Inferior parietal cortex (tissue), 1 donor: ENCODE measurements at regions not wholly inside any gene's neighbourhood (a gene's known extent, or its start where the extent isn't known, plus 50 kb on each side); places are given as distances from the start of the nearest gene placed in this dataset.

ENCODE experiments used
- DNase-seq: peaks from one replicate; pipeline ENCODE4 v3.0.0-alpha.2; 2016; ENCODE audit errors: extremely low spot score

- DNase-seq, result no peak
Measured at GRCh38 chr2:235168174-235168979, 216.6 kb downstream of the SH3BP4 start.

- no peak for DNase-seq
Measured at GRCh38 chr2:235170016-235170415, 218.2 kb downstream of the SH3BP4 start.

GRCh38 chr2:235170536-235171521 is 219.0 kb downstream of the SH3BP4 start:
- no peak for DNase-seq

- DNase-seq, result no peak
Measured at GRCh38 chr2:235171550-235172031, 219.8 kb downstream of the SH3BP4 start.

DNA sequence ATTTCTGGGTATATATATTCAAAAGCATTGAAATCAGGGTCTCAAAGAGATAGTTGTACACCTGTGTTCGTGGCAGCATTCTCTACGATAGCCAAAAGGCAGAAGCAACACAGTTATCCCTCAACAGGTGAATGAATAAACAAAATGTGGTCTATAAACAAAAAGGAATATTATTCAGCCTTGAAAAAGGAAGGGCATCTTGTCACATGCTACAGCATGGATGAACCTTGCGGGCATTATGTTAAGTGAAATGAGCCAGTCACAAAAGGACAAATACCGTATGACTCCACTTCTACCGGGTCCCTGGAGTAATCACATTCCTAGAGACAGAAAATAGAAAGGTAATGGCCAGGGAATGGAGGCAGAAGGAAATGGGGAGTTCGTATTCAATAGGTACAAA is 228.8 kb downstream of the SH3BP4 start:
- DNase-seq, result no peak

DNA sequence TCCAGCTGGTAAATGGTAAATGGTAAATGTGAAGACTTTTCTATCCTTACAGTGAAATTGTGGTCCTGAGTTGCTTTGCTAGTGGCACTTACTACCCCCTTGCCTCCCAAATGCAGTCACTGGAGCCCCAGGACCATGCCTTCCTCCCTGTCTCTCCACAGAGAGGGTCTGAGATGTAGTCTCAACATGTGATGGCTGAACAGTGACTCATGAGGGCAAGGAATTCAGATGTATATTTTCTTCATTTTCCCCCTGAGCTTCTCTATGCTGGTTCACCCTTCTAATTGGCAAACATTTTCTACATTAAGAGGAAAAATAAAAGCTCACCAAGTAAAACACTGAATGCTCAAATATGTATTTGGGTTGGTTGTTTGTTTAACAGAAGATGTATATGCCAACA is 232.0 kb downstream of the SH3BP4 start:
- DNase-seq, result no peak

DNA sequence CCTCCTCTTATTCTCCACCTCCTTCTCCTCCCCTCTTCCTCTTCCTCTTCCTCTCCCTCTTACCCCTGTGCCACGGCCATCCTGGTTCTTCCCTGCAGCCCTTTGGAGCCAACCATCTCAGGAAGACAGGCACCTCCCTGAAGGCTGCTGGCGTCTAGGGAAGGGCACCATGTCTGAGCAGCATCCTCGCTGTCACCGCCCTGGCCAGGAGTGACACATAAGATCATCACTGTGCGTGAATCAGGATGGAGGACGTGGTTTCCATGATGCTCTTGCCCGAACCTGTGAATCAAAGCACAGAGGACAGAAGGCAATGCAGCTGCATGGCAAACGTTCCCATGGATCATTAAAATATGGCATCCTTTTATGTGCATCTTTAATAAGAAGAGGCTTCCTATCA is 236.0 kb downstream of the SH3BP4 start:
- DNase-seq, result no peak

DNA sequence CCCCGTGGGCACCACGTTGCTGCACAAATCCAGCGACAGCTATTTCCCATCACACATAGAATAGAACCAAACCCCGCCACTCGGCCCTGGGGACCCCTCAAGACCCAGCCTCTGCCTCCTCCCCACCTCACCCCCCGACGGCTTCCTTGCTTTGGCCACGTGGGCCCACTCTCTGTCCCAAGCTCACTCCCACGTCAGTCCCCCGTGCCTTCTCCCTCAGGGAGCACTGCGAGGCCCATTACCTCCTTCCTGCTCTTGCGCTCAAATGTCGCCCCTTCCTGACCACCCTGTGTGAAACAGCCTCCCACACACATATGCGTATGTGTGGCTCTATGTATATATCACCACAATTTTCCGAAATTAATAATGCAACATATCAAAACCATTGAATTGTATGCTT is 239.7 kb downstream of the SH3BP4 start:
- no peak for DNase-seq

DNA sequence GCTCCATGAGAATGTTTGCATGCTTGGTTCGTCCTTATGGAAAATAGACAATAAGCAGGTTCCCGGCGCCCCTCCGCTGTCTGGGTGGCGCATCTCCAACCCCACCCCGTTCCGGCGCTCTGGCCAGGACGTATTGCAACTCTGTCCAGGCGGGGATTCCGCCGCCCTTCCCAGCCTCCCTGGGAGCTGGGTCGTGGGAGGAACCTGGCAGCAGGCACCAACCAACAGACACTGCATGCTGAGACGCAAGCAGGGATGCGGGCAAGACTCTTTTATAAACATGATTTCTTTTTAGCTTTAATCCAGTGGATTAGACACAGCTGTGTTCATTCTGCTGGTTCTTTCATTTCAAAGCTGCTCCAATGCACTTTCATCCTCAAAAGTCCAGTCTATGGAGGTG is 240.2 kb downstream of the SH3BP4 start:
- no peak for DNase-seq

- peak; percentile 69 for DNase-seq
Measured at GRCh38 chr2:235194351-235194750, 242.5 kb downstream of the SH3BP4 start.

GRCh38 chr2:235194836-235195235 is 243.0 kb downstream of the SH3BP4 start:
- no peak for DNase-seq

GRCh38 chr2:235195921-235196320 is 244.1 kb downstream of the SH3BP4 start:
- DNase-seq, result peak; percentile 32

GRCh38 chr2:235199128-235199527 is 247.3 kb downstream of the SH3BP4 start:
- DNase-seq, result no peak

DNA sequence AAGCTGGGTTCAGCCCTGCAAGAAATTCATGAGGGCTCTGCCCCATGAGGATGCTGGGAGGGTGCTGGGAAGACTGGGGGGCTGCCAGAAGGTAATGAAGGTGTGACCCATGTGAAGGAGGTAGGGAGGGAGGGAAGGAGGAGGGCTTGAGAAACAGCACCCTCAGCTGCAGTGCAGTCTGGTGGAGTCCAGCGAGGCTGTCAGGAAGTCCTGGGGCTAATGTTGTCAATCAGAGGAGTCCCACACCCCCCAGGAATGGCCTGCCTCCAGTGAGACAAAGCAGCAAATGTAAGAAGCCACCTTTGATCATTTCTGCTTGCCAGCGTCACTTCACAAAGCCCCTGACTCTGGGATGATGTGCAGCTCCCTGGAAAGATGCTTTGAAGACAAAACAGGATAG is 248.4 kb downstream of the SH3BP4 start:
- no peak for DNase-seq

DNA sequence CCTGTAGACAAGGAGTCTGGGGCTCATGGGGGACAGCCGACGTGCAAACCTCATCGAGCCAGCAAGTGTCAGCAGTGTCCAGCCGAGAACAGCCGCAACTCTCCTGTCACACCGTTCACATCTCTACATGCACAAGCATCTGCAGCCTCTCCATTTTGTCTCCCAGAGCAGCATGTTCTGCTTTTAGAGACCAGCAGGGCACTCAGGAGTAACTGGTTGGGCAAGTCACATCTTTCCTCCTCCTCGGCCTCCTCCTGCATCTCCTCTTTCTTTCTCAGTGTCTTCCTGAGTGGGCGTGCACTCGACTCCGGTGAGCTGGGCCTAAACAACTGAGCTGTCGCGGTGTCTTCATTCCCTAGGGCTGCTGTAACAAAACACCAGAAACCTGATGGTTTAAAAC is 249.9 kb downstream of the SH3BP4 start:
- DNase-seq, result no peak

- no peak for DNase-seq
Measured at GRCh38 chr2:235204948-235205347, 253.1 kb downstream of the SH3BP4 start.

- no peak for DNase-seq
Measured at GRCh38 chr2:235206399-235206798, 254.6 kb downstream of the SH3BP4 start.

DNA sequence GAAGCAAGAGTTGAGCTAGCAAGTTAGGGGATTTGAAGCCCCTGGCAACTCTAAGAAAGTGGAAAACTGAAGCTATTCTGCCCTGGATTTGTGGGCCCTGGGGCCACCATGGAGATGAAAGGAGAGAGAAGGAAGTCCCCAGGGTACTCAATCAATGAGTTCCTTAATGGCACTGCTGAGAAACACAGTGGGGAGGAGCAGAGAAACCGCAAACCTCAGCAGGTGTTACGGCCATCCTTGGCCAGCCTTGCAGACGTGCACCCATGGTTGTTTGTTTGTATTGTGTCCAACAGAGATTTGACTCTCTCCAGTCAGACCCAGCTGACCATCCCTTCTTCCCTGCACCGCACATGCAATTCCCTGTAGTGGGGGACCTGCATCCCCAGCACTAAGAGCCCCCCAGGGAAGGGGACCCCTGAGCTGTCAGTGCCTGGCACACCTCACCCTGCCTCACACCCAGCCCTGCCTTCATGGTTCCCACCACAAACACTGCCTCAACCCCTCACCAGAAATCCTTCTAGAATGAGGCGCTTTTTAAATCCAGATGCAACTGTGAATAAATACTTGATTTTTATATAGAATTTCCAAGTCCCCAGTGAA is 255.3 kb downstream of the SH3BP4 start:
- DNase-seq, result no peak

- no peak for DNase-seq
Measured at GRCh38 chr2:235211056-235211455, 259.2 kb downstream of the SH3BP4 start.

DNA sequence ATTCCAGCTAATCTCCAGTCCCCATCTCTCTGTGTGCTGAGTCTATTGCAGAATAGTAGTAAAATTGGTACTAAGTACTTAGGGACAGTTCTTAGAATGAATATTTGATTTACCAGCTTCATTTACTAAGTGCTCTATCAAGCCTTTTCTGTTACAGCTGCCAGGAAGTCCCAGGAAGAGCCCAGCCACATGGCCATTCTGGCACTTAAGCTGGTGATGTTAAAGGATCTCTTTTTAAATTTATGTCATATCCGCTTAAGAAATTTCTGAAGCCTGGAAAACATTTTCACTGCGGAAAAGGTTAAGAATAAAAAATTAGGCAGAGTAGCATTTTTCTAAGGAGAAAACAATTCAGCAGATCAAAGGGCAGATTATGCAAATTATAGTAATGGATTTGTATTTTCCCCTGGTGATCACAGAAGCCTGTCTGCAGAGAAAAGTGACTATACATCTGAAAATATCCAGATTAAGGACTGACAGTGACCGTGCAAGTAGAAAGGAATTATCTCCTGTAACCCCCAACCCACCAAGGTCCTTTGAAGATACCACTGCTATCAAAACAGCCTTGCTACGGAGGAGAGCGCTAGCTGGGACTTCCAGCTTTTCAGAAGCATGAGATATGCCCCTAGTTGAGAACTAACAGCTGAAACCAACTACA is 260.8 kb downstream of the SH3BP4 start:
- no peak for DNase-seq

GRCh38 chr2:235215248-235215647 is 263.4 kb downstream of the SH3BP4 start:
- DNase-seq, result no peak

DNA sequence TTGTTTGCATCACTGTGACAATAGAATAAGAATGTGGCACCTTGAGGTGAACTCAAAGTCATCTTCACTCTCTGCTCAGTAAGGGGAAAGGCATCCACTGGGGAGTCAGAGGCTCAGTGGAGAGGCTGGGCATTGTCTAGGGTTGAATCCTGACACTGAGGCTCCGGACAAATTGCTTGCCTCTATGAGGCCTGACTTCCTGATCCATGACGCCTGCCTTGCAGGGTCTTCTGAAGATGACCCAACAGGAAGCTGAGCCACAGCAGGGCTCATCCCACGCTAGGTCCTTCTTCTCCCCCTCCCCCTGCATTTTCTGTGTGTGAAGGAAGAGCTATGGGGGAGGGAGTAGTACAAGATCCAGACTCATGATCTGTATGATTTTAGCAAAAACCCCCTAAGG is 265.1 kb downstream of the SH3BP4 start:
- DNase-seq, result no peak
